AG09319 (cell line): ENCODE measurements at regions not wholly inside any gene's neighbourhood (a gene's known extent, or its start where the extent isn't known, plus 50 kb on each side); places are given as distances from the start of the nearest gene placed in this dataset.
"Not testable (repeated sequence)": the region's sequence is repeated elsewhere in the genome, so short reads cannot be mapped to it uniquely, and the experiment has no call there.

Source experiments
- DNase-seq: peaks from one replicate; pipeline ENCODE4 v3.0.0-alpha.2; 2010; ENCODE audit warnings: low read depth; ENCODE audit errors: extremely low read depth
- CTCF ChIP-seq: IDR thresholded peaks from 2 replicates; pipeline ENCODE4 v1.5.1; 2011; ENCODE audit warnings: low read depth, mild to moderate bottlenecking, inconsistent platforms, low read length, moderate library complexity

- TF ChIP-seq CTCF: no peak
- DNase-seq: no peak
Measured at GRCh38 chr21:28063241-28064216, 929.1 kb downstream of the LTN1 start.

- not testable (repeated sequence) for DNase-seq
Measured at GRCh38 chr21:28052956-28053355, 939.7 kb downstream of the LTN1 start.

DNA sequence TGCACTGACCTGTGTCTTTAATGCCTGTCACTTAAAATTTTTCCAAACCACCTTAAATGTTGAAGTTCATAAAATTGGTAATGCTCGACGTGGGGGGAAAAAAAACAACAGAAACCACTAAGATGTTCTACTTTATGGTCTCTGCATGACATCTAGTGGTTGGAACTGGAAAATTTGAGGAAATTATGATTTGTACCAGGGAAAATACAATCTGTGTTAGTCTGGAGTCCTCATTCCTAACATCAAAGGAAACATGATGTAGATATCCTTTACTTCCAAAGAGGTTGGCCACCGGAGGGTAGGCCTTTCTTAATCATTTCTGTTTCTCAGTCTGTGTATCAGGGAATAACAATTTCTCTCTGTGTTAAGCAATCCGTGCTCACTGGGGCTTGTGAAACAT, 941.0 kb downstream of the LTN1 start:
- peak; percentile 20 for DNase-seq
- peak; percentile 36 for TF ChIP-seq CTCF

- not testable (repeated sequence) for DNase-seq
Measured at GRCh38 chr21:28035692-28036091, 957.0 kb downstream of the LTN1 start.

DNA sequence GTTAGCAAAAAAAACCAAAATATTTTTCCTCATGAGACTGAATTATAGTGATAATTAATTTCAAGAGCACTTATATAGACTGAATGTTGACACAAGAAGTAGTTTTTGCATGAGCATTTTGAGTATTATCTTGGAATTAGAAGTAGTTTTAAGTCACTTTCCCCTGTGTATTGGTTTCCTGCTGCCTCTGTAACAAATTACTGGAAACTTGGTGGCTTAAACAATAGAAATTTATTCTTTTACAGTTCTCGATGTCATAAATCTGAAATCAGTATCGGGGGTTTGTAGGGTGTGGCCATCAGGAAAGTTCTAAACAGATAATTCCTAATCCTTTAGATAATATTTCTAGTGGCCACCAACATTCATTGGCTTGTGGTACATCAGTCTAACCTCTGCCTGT, 957.8 kb downstream of the LTN1 start:
- DNase-seq: not testable (repeated sequence)

GRCh38 chr21:28034334-28034733, 958.3 kb downstream of the LTN1 start:
- not testable (repeated sequence) for DNase-seq

- not testable (repeated sequence) for DNase-seq
Measured at GRCh38 chr21:28032652-28033051, 960.0 kb downstream of the LTN1 start.

GRCh38 chr21:28031066-28031465, 961.6 kb downstream of the LTN1 start:
- not testable (repeated sequence) for DNase-seq

DNA sequence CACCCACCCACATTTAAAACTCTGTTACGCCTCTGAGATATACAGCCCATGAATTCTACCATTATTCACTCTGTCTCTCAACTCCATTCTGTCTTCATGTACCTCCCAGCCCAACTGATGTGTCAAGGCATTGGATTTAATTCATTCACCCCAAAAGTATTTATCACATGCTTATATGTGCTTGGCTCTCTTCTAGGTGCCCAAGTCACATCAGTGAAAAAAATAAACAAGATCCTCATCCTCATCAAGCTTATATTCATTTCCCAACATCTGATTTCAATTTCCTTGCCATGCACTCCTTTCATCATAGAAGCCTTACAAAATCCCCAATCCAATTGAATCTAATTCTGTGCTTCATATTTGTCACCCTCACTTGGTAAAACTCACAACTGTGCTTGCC, 967.6 kb downstream of the LTN1 start:
- DNase-seq: no peak
- TF ChIP-seq CTCF: no peak

- TF ChIP-seq CTCF: no peak
- DNase-seq: no peak
Measured at GRCh38 chr21:28018741-28019669, 973.7 kb downstream of the LTN1 start.
